ENCODE measurements at regions not wholly inside any gene's neighbourhood (a gene's known extent, or its start where the extent isn't known, plus 50 kb on each side); places are given as distances from the start of the nearest gene placed in this dataset.

GRCh38 chr1:217373761-217374701, 256.9 kb downstream of the GPATCH2 start:
- no peak for DNase-seq

DNA sequence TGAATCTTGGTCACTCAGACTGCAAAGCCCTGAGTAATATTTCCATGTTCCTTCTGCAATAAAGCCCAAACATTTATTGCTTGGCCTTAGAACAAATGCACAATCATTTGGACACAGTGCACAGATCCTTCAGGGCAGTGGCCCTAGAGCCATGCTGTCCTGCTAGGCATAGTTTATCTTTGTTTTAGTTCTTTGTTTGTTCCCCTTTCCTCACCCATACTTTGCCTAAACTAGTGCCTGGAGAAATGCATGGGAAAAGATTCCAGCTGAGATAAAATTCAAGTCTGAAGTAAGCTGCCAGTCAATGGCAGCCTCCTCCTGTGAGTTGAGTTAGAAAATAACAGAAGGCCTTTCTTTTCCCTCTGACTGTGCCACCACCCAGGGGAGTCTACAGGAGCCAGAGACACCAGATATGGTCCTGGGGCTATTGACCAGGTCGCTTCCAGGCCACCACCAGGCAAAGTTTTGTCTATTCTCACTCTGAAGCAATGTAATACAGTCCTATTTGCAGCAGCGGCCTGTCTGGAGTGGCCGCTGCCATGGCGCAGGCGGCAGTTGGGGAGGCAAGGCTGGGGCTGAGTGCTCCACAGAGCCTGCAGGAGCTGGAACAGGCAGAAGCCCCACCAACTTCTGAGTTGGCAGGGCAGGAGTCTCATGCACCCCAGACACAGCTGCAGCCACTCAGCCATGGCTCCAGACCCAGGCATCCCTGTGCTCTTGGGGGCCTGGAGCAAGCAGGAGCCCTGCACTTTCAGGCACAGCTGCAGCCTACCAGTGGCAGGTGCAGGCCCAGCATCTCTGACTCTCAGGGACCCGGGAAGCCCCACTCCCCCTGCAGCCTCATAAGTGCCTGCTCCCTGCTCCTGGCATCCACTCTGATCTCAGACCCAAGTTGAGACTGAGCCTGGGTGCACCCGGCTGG, 258.6 kb downstream of the GPATCH2 start:
- DNase-seq, result no peak

GRCh38 chr1:217370757-217371156, 260.1 kb downstream of the GPATCH2 start:
- no peak for DNase-seq

DNA sequence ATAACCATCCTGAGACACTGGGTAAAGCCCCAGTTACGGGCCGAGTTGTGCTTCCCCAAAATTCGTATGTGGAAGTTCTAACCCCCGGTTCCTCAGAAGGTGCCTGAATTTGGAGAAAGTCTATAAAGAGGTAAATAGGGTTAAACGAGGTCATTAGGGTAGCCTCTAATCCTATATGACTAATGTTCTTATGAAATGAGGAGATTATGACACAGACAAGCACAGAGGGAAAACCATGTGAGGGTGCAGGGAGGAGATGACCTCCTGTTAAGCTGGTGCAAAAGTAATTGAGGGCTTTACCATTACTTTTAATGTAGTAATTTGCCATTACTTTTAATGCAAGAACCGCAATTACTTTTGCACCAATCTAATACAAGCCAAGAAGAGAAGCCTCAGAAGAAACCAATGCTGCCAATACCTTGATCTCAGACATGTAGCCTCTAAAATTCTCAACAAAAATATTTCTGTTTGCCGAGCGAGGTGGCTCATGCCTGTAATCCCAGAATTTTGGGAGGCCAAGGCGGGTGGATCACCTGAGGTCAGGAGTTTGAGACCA, 260.8 kb downstream of the GPATCH2 start:
- DNase-seq, result no peak

DNA sequence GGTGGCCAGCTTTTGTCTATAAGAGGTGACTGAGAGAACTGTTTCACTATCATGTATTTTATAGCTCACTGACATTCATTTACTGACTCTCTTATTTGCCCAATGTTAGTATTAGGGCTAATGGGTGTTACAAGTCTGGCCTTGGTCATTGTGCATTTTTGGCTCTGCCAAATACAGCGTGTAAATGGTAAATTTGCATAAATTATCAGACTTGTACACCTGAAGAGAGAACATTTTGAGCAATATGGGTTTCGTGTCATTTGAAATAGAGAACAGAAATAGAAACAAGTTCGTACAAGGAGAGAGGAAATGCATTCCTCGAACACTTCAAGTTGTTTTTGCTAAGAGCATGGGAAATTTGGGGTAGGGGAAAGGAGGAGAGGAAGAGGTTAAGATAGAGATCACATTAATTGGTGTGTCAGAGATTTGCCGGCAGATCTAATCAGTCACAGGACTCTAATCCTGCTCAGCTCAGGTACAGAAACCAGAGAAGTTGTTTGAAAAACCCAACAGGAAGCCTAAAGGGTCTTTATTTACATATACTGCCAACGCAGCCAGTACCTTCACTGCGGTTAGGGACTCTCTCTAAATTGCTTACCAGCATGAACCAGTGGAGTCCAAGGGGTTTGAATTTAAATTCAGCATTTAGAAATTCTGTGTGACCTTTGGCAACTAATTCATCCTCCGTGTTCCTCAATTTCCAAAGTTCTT, 261.5 kb downstream of the GPATCH2 start:
- no peak for DNase-seq

- DNase-seq, result no peak
These were observed 266.7 kb downstream of the GPATCH2 start for GRCh38 chr1:217364220-217364619.

DNA sequence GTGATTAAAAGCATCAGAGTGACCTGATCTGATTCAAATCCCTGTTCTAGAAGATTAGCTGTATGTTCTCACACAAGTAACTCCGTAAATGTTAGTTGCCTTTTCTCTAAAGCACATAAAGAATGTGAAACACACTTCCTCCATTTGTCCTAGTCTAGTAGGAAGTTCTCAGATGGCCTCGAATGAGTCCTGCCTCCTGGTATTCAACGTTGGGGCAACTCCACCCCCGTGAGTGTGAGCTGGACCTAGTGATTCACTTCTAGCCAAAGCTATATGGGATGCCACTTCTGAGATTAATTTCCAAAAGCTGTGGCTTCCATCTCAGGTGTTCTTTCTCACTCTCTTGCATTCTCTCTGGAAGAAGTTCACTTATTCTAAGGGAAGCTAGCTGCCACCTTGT, 267.6 kb downstream of the GPATCH2 start:
- DNase-seq, result no peak

GRCh38 chr1:217360510-217360909, 270.4 kb downstream of the GPATCH2 start:
- DNase-seq, result no peak

DNA sequence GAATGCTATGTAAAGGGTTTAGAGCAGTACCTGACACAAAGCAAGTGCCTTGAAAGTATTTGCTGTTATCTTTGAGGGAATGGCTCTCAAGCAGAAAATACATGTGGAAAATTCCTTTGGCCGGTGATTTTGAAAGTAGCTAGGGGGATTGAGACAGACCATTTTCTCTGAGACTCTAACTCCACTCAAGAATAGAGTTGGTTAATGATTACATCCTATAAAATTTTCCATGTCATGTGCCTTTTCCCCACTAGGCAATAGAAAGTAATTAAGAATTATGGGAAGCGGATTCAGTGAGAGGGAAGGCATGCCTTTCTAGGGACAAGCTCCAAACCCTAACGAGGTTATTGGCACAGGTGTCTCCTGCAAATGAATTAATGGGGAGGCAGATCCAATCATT, 276.0 kb downstream of the GPATCH2 start:
- DNase-seq, result no peak

DNA sequence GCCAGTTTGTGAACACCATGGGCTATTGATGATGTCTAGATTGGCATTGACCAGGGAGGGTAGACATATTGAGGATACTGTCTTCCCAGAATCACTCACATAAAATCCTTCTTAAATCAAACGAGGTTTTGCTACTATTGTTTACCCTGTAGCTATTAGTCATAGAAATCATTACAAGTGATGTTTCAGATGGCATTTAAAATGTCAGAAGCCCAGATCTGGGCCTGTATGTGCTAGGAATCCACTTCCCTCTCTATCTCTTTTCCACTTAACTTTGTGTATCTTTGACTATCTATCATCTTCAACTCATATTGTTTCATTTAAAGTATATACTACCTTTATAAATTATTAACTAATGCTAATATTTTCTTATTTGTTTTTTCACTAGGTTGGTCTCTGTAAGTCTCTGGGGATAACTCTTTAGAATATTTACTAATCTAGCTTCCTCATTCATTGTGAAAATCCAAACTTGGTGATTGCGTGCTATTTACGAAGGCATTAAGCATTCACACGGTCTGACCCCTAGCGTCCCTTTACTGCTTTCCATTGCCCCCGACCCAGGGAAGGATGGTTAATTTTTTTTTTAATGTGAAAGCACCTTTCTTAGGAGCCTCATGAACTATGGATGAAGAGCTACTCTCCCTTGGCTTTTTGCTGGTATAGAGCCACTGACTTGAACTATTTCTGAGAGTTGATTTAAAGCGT, 281.8 kb downstream of the GPATCH2 start:
- DNase-seq, result no peak

GRCh38 chr1:217344712-217345111, 286.2 kb downstream of the GPATCH2 start:
- no peak for DNase-seq

GRCh38 chr1:217343907-217344306, 287.0 kb downstream of the GPATCH2 start:
- DNase-seq, result no peak

DNA sequence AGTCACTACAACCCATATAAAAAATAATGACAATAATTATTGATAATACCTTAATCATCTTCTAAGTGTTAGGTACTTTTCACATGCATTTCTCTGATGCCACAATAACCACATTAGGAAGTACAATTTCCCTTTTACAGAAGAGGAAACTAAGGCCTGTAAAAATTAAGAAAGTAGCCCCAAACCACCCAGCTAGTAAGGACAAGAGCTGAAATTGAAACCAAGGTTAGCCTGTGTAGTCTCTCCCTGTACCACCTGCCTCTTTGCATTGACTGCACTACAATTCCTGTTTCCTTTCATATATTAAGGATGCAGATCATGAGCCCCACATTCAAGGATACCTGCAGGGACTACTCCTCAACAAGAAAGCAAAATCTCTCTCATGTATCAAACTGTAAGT, 288.8 kb downstream of the GPATCH2 start:
- no peak for DNase-seq

DNA sequence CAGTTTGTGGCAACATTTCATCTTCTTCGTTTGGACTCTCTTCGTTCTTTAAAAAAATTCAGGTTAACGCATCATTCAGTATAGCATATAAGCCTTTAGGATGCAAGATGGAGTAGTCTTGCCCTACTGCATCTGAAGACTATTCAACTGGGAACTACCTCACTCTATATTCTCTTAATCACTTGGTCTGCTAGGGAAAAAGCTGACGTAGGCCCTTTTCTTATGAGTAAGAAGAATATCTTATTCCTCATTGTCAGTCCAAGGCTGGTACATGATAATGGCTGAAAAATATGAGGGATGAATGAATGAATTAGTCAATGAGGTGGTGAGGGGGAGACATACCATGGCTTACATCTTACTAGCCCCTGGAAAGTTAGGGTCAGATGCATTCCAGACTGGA, 294.2 kb downstream of the GPATCH2 start:
- no peak for DNase-seq

GRCh38 chr1:217333939-217334338, 297.0 kb downstream of the GPATCH2 start:
- peak in 1 of 2 experiments; percentile 44 for DNase-seq

DNA sequence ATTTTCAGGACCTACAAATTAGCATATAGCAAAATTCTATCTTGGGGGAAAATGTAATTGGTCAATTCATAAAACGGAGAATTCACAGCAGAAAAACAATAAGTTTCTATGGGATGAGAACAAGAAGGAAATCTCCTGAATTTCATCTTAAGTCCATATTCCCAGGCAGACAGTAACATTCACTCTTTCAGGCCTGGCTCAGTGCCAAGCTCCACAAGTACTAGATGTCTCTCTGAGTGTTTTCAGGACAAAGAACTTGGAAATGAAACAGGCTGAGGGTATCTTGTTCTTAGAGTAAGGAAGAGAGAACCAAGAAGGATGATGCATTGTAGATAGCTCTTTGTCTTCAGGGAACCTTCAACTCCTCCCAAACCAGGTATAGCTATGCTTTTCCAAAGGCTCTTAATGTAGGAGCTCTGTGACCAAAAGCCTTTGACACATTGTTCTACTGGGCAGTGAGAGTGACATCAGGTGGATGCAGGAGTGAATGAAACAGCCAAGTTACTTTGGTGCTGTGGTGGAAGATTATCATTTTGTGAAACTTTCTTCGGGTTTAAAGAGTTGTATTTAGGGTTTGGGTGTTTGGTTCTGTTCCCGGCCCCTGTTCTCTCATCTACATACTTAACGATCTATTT, 298.3 kb downstream of the GPATCH2 start:
- peak in 1 of 2 experiments; percentile 28 for DNase-seq

DNA sequence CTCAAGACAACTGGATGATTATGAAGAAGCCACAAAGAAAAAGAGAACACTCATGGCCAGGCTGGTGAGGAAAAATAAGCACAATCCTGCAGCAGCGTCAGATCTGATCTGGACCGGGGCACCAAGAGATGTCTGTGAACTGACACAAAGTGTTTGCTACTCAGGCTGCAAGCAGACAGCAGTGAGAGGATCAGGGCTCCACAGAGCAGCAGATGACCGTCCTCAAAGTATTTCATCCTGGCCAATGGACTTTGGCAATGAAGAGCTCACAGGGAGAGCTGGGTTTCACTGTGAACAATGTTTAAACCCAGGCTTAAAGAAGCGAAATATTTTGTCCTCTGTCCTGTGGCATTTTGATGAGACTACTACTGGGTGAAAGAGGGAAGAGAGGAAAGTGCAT, 299.2 kb downstream of the GPATCH2 start:
- no peak for DNase-seq

GRCh38 chr1:217327901-217328300, 303.0 kb downstream of the GPATCH2 start:
- DNase-seq, result no peak

DNA sequence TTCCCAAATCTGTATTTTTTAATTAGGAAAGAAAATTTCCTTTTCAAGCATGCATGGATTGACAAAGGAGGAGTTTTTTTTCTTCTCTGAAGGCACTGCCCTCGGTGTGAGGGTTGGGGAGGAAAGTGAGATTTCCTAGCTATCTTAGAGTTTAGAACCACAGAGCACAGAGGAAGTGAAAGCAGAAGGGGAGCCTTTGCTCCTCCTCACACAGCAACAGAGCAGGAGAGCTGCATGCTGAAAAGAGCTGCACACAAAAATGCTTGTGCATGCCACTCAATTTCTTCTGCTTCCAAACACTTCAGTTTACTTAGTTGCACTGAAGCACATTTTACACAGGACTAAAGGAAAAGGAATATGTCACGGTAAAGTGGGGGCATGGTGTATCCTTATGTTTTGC, 308.1 kb downstream of the GPATCH2 start:
- no peak for DNase-seq

DNA sequence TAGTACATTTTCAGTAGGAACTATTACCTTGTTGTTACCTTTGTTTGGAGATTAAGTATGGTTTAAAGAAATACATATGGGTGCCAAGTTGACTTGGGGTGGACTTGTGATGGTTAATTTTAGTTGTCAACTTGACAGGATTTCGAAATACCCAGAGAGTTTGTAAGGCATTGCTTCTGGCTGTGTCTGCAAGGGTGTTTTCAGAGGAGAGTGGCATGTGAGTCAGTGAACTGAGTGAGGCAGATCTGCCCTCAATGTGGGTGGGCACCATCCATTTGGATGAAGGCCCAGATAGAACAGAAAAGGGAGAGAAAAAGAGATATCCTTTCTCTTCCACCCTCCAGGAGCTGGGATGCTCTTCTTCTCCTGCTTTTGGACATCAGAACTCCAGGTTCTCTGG, 315.5 kb downstream of the GPATCH2 start:
- no peak for DNase-seq

DNA sequence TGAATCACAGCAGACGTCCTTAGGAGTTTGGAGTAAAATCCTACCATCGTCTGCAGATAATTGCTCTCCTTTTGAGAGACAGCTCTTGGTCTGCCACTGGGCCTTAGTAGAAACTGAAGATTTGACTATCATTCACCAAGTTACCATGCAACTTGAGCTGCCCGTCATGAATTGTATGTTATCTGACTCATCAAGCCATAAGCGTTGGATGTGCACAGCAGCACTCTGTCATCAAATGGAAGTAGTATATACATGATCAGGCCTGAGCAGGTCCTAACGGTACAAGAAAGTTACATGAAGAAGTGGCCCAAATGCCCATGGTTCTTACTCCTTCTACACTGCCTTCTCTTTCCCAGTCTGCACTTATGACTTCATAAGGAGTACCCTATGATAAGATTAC, 317.8 kb downstream of the GPATCH2 start:
- DNase-seq, result no peak

GRCh38 chr1:217311766-217312165, 319.1 kb downstream of the GPATCH2 start:
- no peak for DNase-seq
